GM12878 (cell line): ENCODE measurements at regions not wholly inside any gene's neighbourhood (a gene's known extent, or its start where the extent isn't known, plus 50 kb on each side); places are given as distances from the start of the nearest gene placed in this dataset.

ENCODE experiments used
- ATAC-seq: fragments of 200-7000 bp; cut with Tn5 transposase; 3 replicates; pipeline ENCODE4 v1.9.1; 2020; ENCODE audit warnings: mild to moderate bottlenecking, moderate library complexity
- BruUV-seq: library from RNA; stranded (reverse); fragments of 400-500 nt; replicated peaks from 2 replicates; lab custom pipeline; 2021; lab: Mats Ljungman, UMichigan
- CTCF ChIA-PET: fragments of 300-600 bp; sonication (Branson Sonifier 250); formaldehyde crosslinking; extraction: SDS; loops from one replicate; lab custom pipeline; 2021; ENCODE audit warnings: inconsistent platforms; lab: Yijun Ruan, JAX
- POLR2A ChIA-PET: fragments of 350-600 bp; formaldehyde crosslinking; extraction: SDS; loops from one replicate; lab custom pipeline; 2021; ENCODE audit warnings: inconsistent platforms; lab: Charles Lee
- RAD21 ChIA-PET: fragments of 300-600 bp; sonication (Branson Sonifier 250); formaldehyde crosslinking; loops from one replicate; lab custom pipeline; 2023; ENCODE audit warnings: antibody characterized with exemption; ENCODE audit not compliant: unreplicated experiment; lab: Charles Lee
- SMC1A ChIA-PET: fragments of 300-600 bp; sonication (Branson Sonifier 250); formaldehyde crosslinking; loops from one replicate; lab custom pipeline; 2023; ENCODE audit not compliant: unreplicated experiment, uncharacterized antibody; lab: Charles Lee
- DNase-seq: peaks from one replicate; pipeline ENCODE4 v3.0.0-alpha.2; 2011; ENCODE audit warnings: low read depth, low spot score
- FAIRE-seq: peaks from 3 replicates; lab custom pipeline; 2011; peaks lifted over from hg19 to GRCh38; lab: Jason Lieb, UNC
- H2AFZ ChIP-seq: 2 replicates; pipeline ENCODE4 v1.6.0; 2011; ENCODE audit warnings: low read depth, low read length, control low read depth; ENCODE audit not compliant: control insufficient read depth
- H3K27ac ChIP-seq: 2 replicates; pipeline ENCODE4 v1.5.1; 2011; ENCODE audit warnings: control low read depth; ENCODE audit not compliant: control insufficient read depth, insufficient read depth
- H3K27me3 ChIP-seq, 2 experiments: replicated peaks in 1 of 2; 2 replicates each; pipeline versions ENCODE4 v1.6.0 to v1.6.1; 2011; ENCODE audit warnings: low read length in 1 of 2; ENCODE audit not compliant: control insufficient read depth in 2 of 2, insufficient read depth in 2 of 2
- H3K36me3 ChIP-seq, 2 experiments: 2 replicates each; pipeline ENCODE4 v1.5.1; 2011; ENCODE audit warnings: low read length in 1 of 2; ENCODE audit not compliant: control insufficient read depth in 2 of 2, insufficient read depth in 2 of 2
- H3K4me1 ChIP-seq: 2 replicates; pipeline ENCODE4 v1.6.1; 2011; ENCODE audit warnings: mild to moderate bottlenecking, low read length, moderate library complexity, mixed read lengths; ENCODE audit not compliant: control insufficient read depth, insufficient read depth
- H3K4me2 ChIP-seq: 2 replicates; pipeline ENCODE4 v1.6.0; 2011; ENCODE audit warnings: control low read depth; ENCODE audit not compliant: control insufficient read depth, insufficient read depth
- H3K4me3 ChIP-seq: fragments of 200-600 bp; sonication (generic); 2 replicates; pipeline ENCODE4 v1.5.1; 2016
- H3K79me2 ChIP-seq: 2 replicates; pipeline ENCODE4 v1.6.0; 2011; ENCODE audit warnings: low read length; ENCODE audit not compliant: control insufficient read depth, insufficient read depth
- H3K9ac ChIP-seq: 2 replicates; pipeline ENCODE4 v1.8.0; 2011; ENCODE audit warnings: low read length, control low read depth, mixed read lengths; ENCODE audit not compliant: control insufficient read depth, insufficient read depth
- H3K9me3 ChIP-seq: replicated peaks from 3 replicates; pipeline ENCODE4 v1.5.1; 2011; ENCODE audit warnings: mild to moderate bottlenecking, low read length; ENCODE audit not compliant: control insufficient read depth, insufficient read depth
- H4K20me1 ChIP-seq: 2 replicates; pipeline ENCODE4 v1.6.0; 2011; ENCODE audit not compliant: control insufficient read depth, insufficient read depth
- ATF7 ChIP-seq: fragments of 450-650 bp; IDR thresholded peaks from 2 replicates; pipeline ENCODE4 v1.6.1; 2016; ENCODE audit warnings: low read depth, mild to moderate bottlenecking
- BRCA1 ChIP-seq: IDR thresholded peaks from 2 replicates; pipeline ENCODE4 v1.6.1; 2011; ENCODE audit warnings: low read depth, low read length, improper control_type of control experiment
- CHD2 ChIP-seq: IDR thresholded peaks from 2 replicates; pipeline ENCODE4 v1.6.1; 2011; ENCODE audit warnings: low read depth, low read length, improper control_type of control experiment, borderline replicate concordance
- E2F8 ChIP-seq: fragments of 450-650 bp; IDR thresholded peaks from 2 replicates; pipeline ENCODE4 v1.6.1; 2018; ENCODE audit warnings: mild to moderate bottlenecking, low read depth, moderate library complexity; ENCODE audit not compliant: partially characterized antibody
- JUNB ChIP-seq: IDR thresholded peaks from 2 replicates; pipeline ENCODE4 v1.6.1; 2016; ENCODE audit warnings: antibody characterized with exemption, mild to moderate bottlenecking
- LARP7 ChIP-seq: fragments of 450-650 bp; IDR thresholded peaks from 2 replicates; pipeline ENCODE4 v1.6.1; 2017; ENCODE audit warnings: mild to moderate bottlenecking
- MEF2B ChIP-seq: fragments of 450-650 bp; IDR thresholded peaks from 2 replicates; pipeline ENCODE4 v1.6.1; 2018; ENCODE audit warnings: mild to moderate bottlenecking, moderate library complexity; ENCODE audit not compliant: partially characterized antibody, poor library complexity, severe bottlenecking
- NR2F1 ChIP-seq: fragments of 450-650 bp; conservative IDR thresholded peaks from 2 replicates; pipeline ENCODE4 v1.6.1; 2017; ENCODE audit warnings: mild to moderate bottlenecking
- STAT1 ChIP-seq: fragments of 450-650 bp; conservative IDR thresholded peaks from 2 replicates; pipeline ENCODE4 v1.6.1; 2014; ENCODE audit warnings: antibody characterized with exemption, mild to moderate bottlenecking
- TCF3 ChIP-seq: IDR thresholded peaks from 2 replicates; pipeline ENCODE4 v1.6.1; 2012; ENCODE audit warnings: low read depth, mild to moderate bottlenecking, low read length, borderline replicate concordance; ENCODE audit not compliant: insufficient read depth
- ZNF274 ChIP-seq: IDR thresholded peaks from one replicate; pipeline ENCODE4 v1.8.0; 2011; ENCODE audit not compliant: insufficient read length, insufficient read depth
- WGBS: methylation state at CpG from one replicate; pipeline ENCODE4 v1.1.6; 2016; ENCODE audit warnings: low lambda C conversion rate; ENCODE audit not compliant: insufficient replicate concordance, insufficient coverage; ENCODE audit errors: missing lambda C conversion rate; 5-methylcytosine and 5-hydroxymethylcytosine counted together
- in situ Hi-C: fragments of 300-500 bp; cut with MboI; formaldehyde crosslinking; loops from 9 replicates; pipeline ENCODE4 v1.14.3; 2018; ENCODE audit warnings: mixed read lengths
- intact Hi-C: fragments of 100-400 bp; cut with micrococcal nuclease; formaldehyde crosslinking; loops from one replicate; pipeline ENCODE4 v1.14.2; 2022; ENCODE audit not compliant: unreplicated experiment
- TF ChIP-seq, protein P1 (sequence below): fragments of 150-350 bp; IDR thresholded peaks from 2 replicates; pipeline ENCODE4 v1.6.1; 2014; ENCODE audit warnings: mild to moderate bottlenecking, low read depth, low read length

GRCh38 chr2:103285354-103285753, 523.5 kb downstream of the TMEM182 start:
- POLR2A ChIA-PET, result no interaction called here
- in situ Hi-C loops, result no loop called here
- WGBS, result 3% methylated on average over 3 of the region's 3 CpGs

GRCh38 chr2:103287746-103288145, 525.9 kb downstream of the TMEM182 start:
- ATAC-seq (no peak), DNase-seq (no peak), FAIRE-seq (no peak)
- Histone ChIP-seq H3K9me3 (no peaks in the 10 kb centered on the region), H3K9ac (no peak overlapping the region), H3K27me3 (no peaks in the 10 kb centered on the region), H4K20me1 (no peaks in the 10 kb centered on the region), H3K36me3 (no peaks in the 10 kb centered on the region), H3K79me2 (no peaks in the 10 kb centered on the region), H3K4me3 (no peak overlapping the region), H3K27ac (no peak overlapping the region), H3K4me2 (no peak overlapping the region)
- intact Hi-C loops, result no loop called here
- WGBS, result 21% methylated on average over 4 of the region's 4 CpGs
- in situ Hi-C loops, result no loop called here
- CTCF ChIA-PET, result no interaction called here
- POLR2A ChIA-PET, result no interaction called here
- TF ChIP-seq NR2F1, result no peak
- TF ChIP-seq, protein P1, sequence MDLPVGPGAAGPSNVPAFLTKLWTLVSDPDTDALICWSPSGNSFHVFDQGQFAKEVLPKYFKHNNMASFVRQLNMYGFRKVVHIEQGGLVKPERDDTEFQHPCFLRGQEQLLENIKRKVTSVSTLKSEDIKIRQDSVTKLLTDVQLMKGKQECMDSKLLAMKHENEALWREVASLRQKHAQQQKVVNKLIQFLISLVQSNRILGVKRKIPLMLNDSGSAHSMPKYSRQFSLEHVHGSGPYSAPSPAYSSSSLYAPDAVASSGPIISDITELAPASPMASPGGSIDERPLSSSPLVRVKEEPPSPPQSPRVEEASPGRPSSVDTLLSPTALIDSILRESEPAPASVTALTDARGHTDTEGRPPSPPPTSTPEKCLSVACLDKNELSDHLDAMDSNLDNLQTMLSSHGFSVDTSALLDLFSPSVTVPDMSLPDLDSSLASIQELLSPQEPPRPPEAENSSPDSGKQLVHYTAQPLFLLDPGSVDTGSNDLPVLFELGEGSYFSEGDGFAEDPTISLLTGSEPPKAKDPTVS, result no peak
- TF ChIP-seq E2F8, result no peak
- TF ChIP-seq CHD2, result no peak
- no peak for TF ChIP-seq BRCA1
- no peak for TF ChIP-seq ZNF274
- TF ChIP-seq, all 136 proteins: peak for 0
- RAD21 ChIA-PET, result no interaction called here
- H3K4me1 ChIP-seq, result no peaks in the 10 kb centered on the region
- H2AFZ ChIP-seq, result no peak overlapping the region
- BruUV-seq, result no TSS peak
- SMC1A ChIA-PET, result interaction anchor here (0.6 to 1.1 kb wide), 2 partner anchors 25 to 312 kb away, joined by 3 read pairs; no protein-coding TSS in a partner anchor

More at GRCh38 chr2:103285354-103285753, 523.5 kb downstream of the TMEM182 start:
- Histone ChIP-seq H2AFZ (no peak overlapping the region), H4K20me1 (no peaks in the 10 kb centered on the region), H3K27ac (no peak overlapping the region), H3K4me2 (no peak overlapping the region), H3K9ac (no peak overlapping the region), H3K79me2 (no peaks in the 10 kb centered on the region), H3K4me3 (no peak overlapping the region), H3K4me1 (no peaks in the 10 kb centered on the region), H3K36me3 (no peaks in the 10 kb centered on the region), H3K27me3 (no peaks in the 10 kb centered on the region), H3K9me3 (no peaks in the 10 kb centered on the region)
- no peak for ATAC-seq
- no peak for FAIRE-seq
- BruUV-seq, result no TSS peak
- ChIA-PET RAD21 (no interaction called here), SMC1A (interaction anchor here (1.0 to 1.3 kb wide), 2 partner anchors 8 to 9 kb away, joined by 3 read pairs; no protein-coding TSS in a partner anchor), CTCF (interaction anchor here (1.2 kb wide), 1 partner anchor 17 kb away, joined by 3 read pairs; no protein-coding TSS in a partner anchor)
- no peak for DNase-seq
- intact Hi-C loops, result no loop called here
- TF ChIP-seq MEF2B (no peak), LARP7 (no peak), JUNB (no peak), STAT1 (no peak), ATF7 (no peak), TCF3 (no peak)
